ENCODE measurements at regions not wholly inside any gene's neighbourhood (a gene's known extent, or its start where the extent isn't known, plus 50 kb on each side); places are given as distances from the start of the nearest gene placed in this dataset.

- H3K9me3 ChIP-seq (ENCODE audit: severe bottlenecking), result no peaks in the 10 kb centered on the region
- H3K27me3 ChIP-seq (ENCODE audit: insufficient read depth, poor library complexity, severe bottlenecking), result no peaks in the 10 kb centered on the region
- H3K27ac ChIP-seq (ENCODE audit: poor library complexity, severe bottlenecking), result peak overlapping the region; percentile 7
- H3K4me1 ChIP-seq (ENCODE audit: insufficient read depth, poor library complexity, severe bottlenecking), result no peaks in the 10 kb centered on the region
- peak; percentile 23; the same call in 1 of the 3 replicates for ATAC-seq (ENCODE audit: low read depth)
- no peak for DNase-seq (ENCODE audit: low spot score)
- no peak overlapping the region for H3K4me3 ChIP-seq (ENCODE audit: severe bottlenecking)
- no peaks in the 10 kb centered on the region for H3K36me3 ChIP-seq (ENCODE audit: low read depth)
- no peak for TF ChIP-seq CTCF (IDR thresholded peaks at IDR 0.05; ENCODE audit: poor library complexity, severe bottlenecking)
These were observed 54.2 kb upstream of the AMPD3 start for GRCh38 chr11:10400856-10401255.

GRCh38 chr11:10401256-10401655 lies 53.8 kb upstream of the AMPD3 start:
- Histone ChIP-seq H3K36me3 (ENCODE audit: low read depth) (no peaks in the 10 kb centered on the region), H3K27me3 (ENCODE audit: insufficient read depth, poor library complexity, severe bottlenecking) (no peaks in the 10 kb centered on the region), H3K4me3 (ENCODE audit: severe bottlenecking) (no peak overlapping the region), H3K27ac (ENCODE audit: poor library complexity, severe bottlenecking) (peak overlapping the region; percentile 7), H3K9me3 (ENCODE audit: severe bottlenecking) (no peaks in the 10 kb centered on the region), H3K4me1 (ENCODE audit: insufficient read depth, poor library complexity, severe bottlenecking) (peaks cover 1% of the 10 kb centered on the region)
- DNase-seq (ENCODE audit: low spot score) (no peak), ATAC-seq (ENCODE audit: low read depth) (no peak)
- no peak for TF ChIP-seq CTCF (IDR thresholded peaks at IDR 0.05; ENCODE audit: poor library complexity, severe bottlenecking)

- H3K27ac ChIP-seq (ENCODE audit: poor library complexity, severe bottlenecking), result no peak overlapping the region
- no peak for TF ChIP-seq CTCF (IDR thresholded peaks at IDR 0.05; ENCODE audit: poor library complexity, severe bottlenecking)
These were observed 53.2 kb upstream of the AMPD3 start for GRCh38 chr11:10401696-10402392.

More at GRCh38 chr11:10401696-10402392, 53.2 kb upstream of the AMPD3 start:
- no peaks in the 10 kb centered on the region for H3K9me3 ChIP-seq (ENCODE audit: severe bottlenecking)
- no peaks in the 10 kb centered on the region for H3K27me3 ChIP-seq (ENCODE audit: insufficient read depth, poor library complexity, severe bottlenecking)
- no peak overlapping the region for H3K4me3 ChIP-seq (ENCODE audit: severe bottlenecking)
- H3K4me1 ChIP-seq (ENCODE audit: insufficient read depth, poor library complexity, severe bottlenecking), result peaks cover 7% of the 10 kb centered on the region
- ATAC-seq (ENCODE audit: low read depth), result no peak
- H3K36me3 ChIP-seq (ENCODE audit: low read depth), result no peaks in the 10 kb centered on the region
- DNase-seq (ENCODE audit: low spot score), result no peak
